GM12878 (cell line): ENCODE measurements at regions not wholly inside any gene's neighbourhood (a gene's known extent, or its start where the extent isn't known, plus 50 kb on each side); places are given as distances from the start of the nearest gene placed in this dataset.

Experiments
- ATAC-seq: fragments of 200-7000 bp; cut with Tn5 transposase; 3 replicates; pipeline ENCODE4 v1.9.1; 2020; ENCODE audit warnings: mild to moderate bottlenecking, moderate library complexity
- BruUV-seq: library from RNA; stranded (reverse); fragments of 400-500 nt; replicated peaks from 2 replicates; lab custom pipeline; 2021; lab: Mats Ljungman, UMichigan
- CTCF ChIA-PET: fragments of 300-600 bp; sonication (Branson Sonifier 250); formaldehyde crosslinking; extraction: SDS; loops from one replicate; lab custom pipeline; 2021; ENCODE audit warnings: inconsistent platforms; lab: Yijun Ruan, JAX
- POLR2A ChIA-PET: fragments of 350-600 bp; formaldehyde crosslinking; extraction: SDS; loops from one replicate; lab custom pipeline; 2021; ENCODE audit warnings: inconsistent platforms; lab: Charles Lee
- RAD21 ChIA-PET: fragments of 300-600 bp; sonication (Branson Sonifier 250); formaldehyde crosslinking; loops from one replicate; lab custom pipeline; 2023; ENCODE audit warnings: antibody characterized with exemption; ENCODE audit not compliant: unreplicated experiment; lab: Charles Lee
- SMC1A ChIA-PET: fragments of 300-600 bp; sonication (Branson Sonifier 250); formaldehyde crosslinking; loops from one replicate; lab custom pipeline; 2023; ENCODE audit not compliant: unreplicated experiment, uncharacterized antibody; lab: Charles Lee
- DNase-seq: peaks from one replicate; pipeline ENCODE4 v3.0.0-alpha.2; 2011; ENCODE audit warnings: low read depth, low spot score
- FAIRE-seq: peaks from 3 replicates; lab custom pipeline; 2011; peaks lifted over from hg19 to GRCh38; lab: Jason Lieb, UNC
- H2AFZ ChIP-seq: 2 replicates; pipeline ENCODE4 v1.6.0; 2011; ENCODE audit warnings: low read depth, low read length, control low read depth; ENCODE audit not compliant: control insufficient read depth
- H3K27ac ChIP-seq: 2 replicates; pipeline ENCODE4 v1.5.1; 2011; ENCODE audit warnings: control low read depth; ENCODE audit not compliant: control insufficient read depth, insufficient read depth
- H3K27me3 ChIP-seq, 2 experiments: replicated peaks in 1 of 2; 2 replicates each; pipeline versions ENCODE4 v1.6.0 to v1.6.1; 2011; ENCODE audit warnings: low read length in 1 of 2; ENCODE audit not compliant: control insufficient read depth in 2 of 2, insufficient read depth in 2 of 2
- H3K36me3 ChIP-seq, 2 experiments: 2 replicates each; pipeline ENCODE4 v1.5.1; 2011; ENCODE audit warnings: low read length in 1 of 2; ENCODE audit not compliant: control insufficient read depth in 2 of 2, insufficient read depth in 2 of 2
- H3K4me1 ChIP-seq: 2 replicates; pipeline ENCODE4 v1.6.1; 2011; ENCODE audit warnings: mild to moderate bottlenecking, low read length, moderate library complexity, mixed read lengths; ENCODE audit not compliant: control insufficient read depth, insufficient read depth
- H3K4me2 ChIP-seq: 2 replicates; pipeline ENCODE4 v1.6.0; 2011; ENCODE audit warnings: control low read depth; ENCODE audit not compliant: control insufficient read depth, insufficient read depth
- H3K4me3 ChIP-seq: fragments of 200-600 bp; sonication (generic); 2 replicates; pipeline ENCODE4 v1.5.1; 2016
- H3K79me2 ChIP-seq: 2 replicates; pipeline ENCODE4 v1.6.0; 2011; ENCODE audit warnings: low read length; ENCODE audit not compliant: control insufficient read depth, insufficient read depth
- H3K9ac ChIP-seq: 2 replicates; pipeline ENCODE4 v1.8.0; 2011; ENCODE audit warnings: low read length, control low read depth, mixed read lengths; ENCODE audit not compliant: control insufficient read depth, insufficient read depth
- H3K9me3 ChIP-seq: replicated peaks from 3 replicates; pipeline ENCODE4 v1.5.1; 2011; ENCODE audit warnings: mild to moderate bottlenecking, low read length; ENCODE audit not compliant: control insufficient read depth, insufficient read depth
- H4K20me1 ChIP-seq: 2 replicates; pipeline ENCODE4 v1.6.0; 2011; ENCODE audit not compliant: control insufficient read depth, insufficient read depth
- EP300 ChIP-seq, 2 experiments: fragments of 150-350 bp in 1 of 2; IDR thresholded peaks; 2 replicates each; pipeline ENCODE4 v1.6.1; 2011 to 2012; ENCODE audit warnings: low read depth in 2 of 2, low read length in 2 of 2, borderline replicate concordance in 1 of 2, improper control_type of control experiment in 1 of 2, inconsistent platforms in 1 of 2; ENCODE audit not compliant: control insufficient read depth in 1 of 2
- MXI1 ChIP-seq: fragments of 150-350 bp; IDR thresholded peaks from 2 replicates; pipeline ENCODE4 v1.6.1; 2011; ENCODE audit warnings: low read depth, mild to moderate bottlenecking, inconsistent platforms, low read length, improper control_type of control experiment
- WGBS: methylation state at CpG from one replicate; pipeline ENCODE4 v1.1.6; 2016; ENCODE audit warnings: low lambda C conversion rate; ENCODE audit not compliant: insufficient replicate concordance, insufficient coverage; ENCODE audit errors: missing lambda C conversion rate; 5-methylcytosine and 5-hydroxymethylcytosine counted together
- in situ Hi-C: fragments of 300-500 bp; cut with MboI; formaldehyde crosslinking; loops from 9 replicates; pipeline ENCODE4 v1.14.3; 2018; ENCODE audit warnings: mixed read lengths
- intact Hi-C: fragments of 100-400 bp; cut with micrococcal nuclease; formaldehyde crosslinking; loops from one replicate; pipeline ENCODE4 v1.14.2; 2022; ENCODE audit not compliant: unreplicated experiment

DNA sequence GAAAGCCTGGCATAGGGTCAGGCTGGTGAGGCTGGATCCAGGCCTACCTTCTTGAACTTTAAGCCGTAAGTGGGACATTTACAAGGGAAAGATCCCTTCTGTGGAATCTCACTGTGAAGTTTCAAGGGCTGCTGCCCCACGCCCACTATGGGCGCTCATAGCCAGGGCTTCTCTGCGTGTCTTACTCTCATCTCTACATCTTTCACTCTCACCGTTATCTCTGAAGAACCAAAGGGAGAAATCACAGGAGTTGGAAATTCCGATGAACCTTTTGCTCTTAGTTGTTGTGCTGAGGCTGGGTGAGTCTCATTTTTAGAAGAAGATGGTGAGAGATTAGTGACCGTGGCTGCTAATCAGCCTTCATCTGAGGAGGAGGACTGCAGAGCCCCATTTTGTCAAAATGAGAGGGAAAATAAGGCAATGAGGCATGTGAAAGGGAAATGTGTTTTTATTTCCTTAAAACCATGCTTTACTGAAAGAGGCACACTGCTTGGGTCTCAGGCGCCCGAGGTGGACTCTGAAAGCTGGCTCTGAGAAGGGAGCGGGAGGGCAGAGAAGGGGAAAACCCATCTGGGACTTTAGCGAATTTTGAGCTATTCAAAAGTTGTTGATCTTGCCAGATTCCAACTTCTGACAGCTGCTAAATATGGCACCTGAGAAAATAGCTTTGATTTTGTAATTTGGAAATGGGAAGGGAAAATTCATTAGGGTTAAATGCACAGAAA is 301.5 kb downstream of the CLIC5 start:
- intact Hi-C loops: loop anchor here (1.0 to 10.0 kb wide), 5 partner anchors 292 to 1119 kb away; partner anchors contain the start of gene SUPT3H
- peak overlapping the region; percentile 13; the same call in 1 of the 2 replicates for H3K4me2 ChIP-seq
- H3K27ac ChIP-seq: no peak overlapping the region
- RAD21 ChIA-PET: interaction anchor here (0.7 to 2.0 kb wide), 48 partner anchors 10 to 1282 kb away, joined by 3 to 34 read pairs (median 4); partner anchors contain the start of gene SUPT3H
- DNase-seq: no peak
- SMC1A ChIA-PET: interaction anchor here (0.6 to 2.5 kb wide), 53 partner anchors 9 to 1238 kb away, joined by 3 to 47 read pairs (median 4); partner anchors contain the start of gene SUPT3H
- in situ Hi-C loops: no loop called here
- H3K79me2 ChIP-seq: no peaks in the 10 kb centered on the region
- POLR2A ChIA-PET: interaction anchor here (1.0 kb wide), 1 partner anchor 35 kb away, joined by 4 read pairs; no protein-coding TSS in a partner anchor
- H3K9me3 ChIP-seq: no peaks in the 10 kb centered on the region; the same call in 1 of the 3 replicates
- no peak overlapping the region for H3K4me3 ChIP-seq
- no peaks in the 10 kb centered on the region for H3K36me3 ChIP-seq
- no peak overlapping the region for H3K9ac ChIP-seq
- 43% methylated on average over 11 of the region's 11 CpGs for WGBS
- no peaks in the 10 kb centered on the region for H4K20me1 ChIP-seq
- no TSS peak for BruUV-seq
- no peak for FAIRE-seq
- CTCF ChIA-PET: interaction anchor here (0.6 to 2.7 kb wide), 42 partner anchors 11 to 1239 kb away, joined by 3 to 57 read pairs (median 4); partner anchors contain the start of gene SUPT3H
- H3K4me1 ChIP-seq: peaks cover 19% of the 10 kb centered on the region
- TF ChIP-seq EP300 (IDR thresholded peaks at IDR 0.05; ENCODE audit: borderline replicate concordance in 1 of 2, control insufficient read depth in 1 of 2, low read depth in 2 of 2, low read length in 2 of 2): 0 out of 4 replicates have a peak, but pooled peaks of 1 of the 2 experiments have one; percentile 21
- TF ChIP-seq MXI1: no peak
- TF ChIP-seq, all 136 proteins: peak for 1
- no peak for ATAC-seq
- H2AFZ ChIP-seq: no peak overlapping the region
- no peaks in the 10 kb centered on the region for H3K27me3 ChIP-seq
